GM12891 (cell line): ENCODE measurements at regions not wholly inside any gene's neighbourhood (a gene's known extent, or its start where the extent isn't known, plus 50 kb on each side); places are given as distances from the start of the nearest gene placed in this dataset.

Experiments used
- DNase-seq: peaks from one replicate; pipeline ENCODE4 v3.0.0; 2011; ENCODE audit warnings: low spot score; ENCODE audit not compliant: insufficient read length
- FAIRE-seq: peaks from 2 replicates; lab custom pipeline; 2011; peaks lifted over from hg19 to GRCh38; lab: Jason Lieb, UNC
- PAX5 ChIP-seq: IDR thresholded peaks from 2 replicates; pipeline ENCODE4 v1.6.1; 2011; ENCODE audit warnings: low read length, moderate library complexity, mild to moderate bottlenecking; ENCODE audit not compliant: insufficient read depth, severe bottlenecking
- POLR2A ChIP-seq: IDR thresholded peaks from 2 replicates; pipeline ENCODE4 v1.6.1; 2011; ENCODE audit warnings: low read depth, low read length, control low read depth
- POLR2AphosphoS5 ChIP-seq: IDR thresholded peaks from 2 replicates; pipeline ENCODE4 v1.6.1; 2011; ENCODE audit warnings: low read depth, low read length, control low read depth
- POU2F2 ChIP-seq: IDR thresholded peaks from 2 replicates; pipeline ENCODE4 v1.6.1; 2011; ENCODE audit warnings: low read depth, mild to moderate bottlenecking, control low read depth, low read length, moderate library complexity
- SPI1 ChIP-seq: IDR thresholded peaks from 2 replicates; pipeline ENCODE4 v1.6.1; 2011; ENCODE audit warnings: low read depth, low read length, control low read depth
- TAF1 ChIP-seq: IDR thresholded peaks from 2 replicates; pipeline ENCODE4 v1.6.1; 2011; ENCODE audit warnings: low read depth, low read length, control low read depth

GRCh38 chr3:103662591-103662990, 1227.8 kb downstream of the ZPLD1 start:
- DNase-seq (no peak), FAIRE-seq (no peak)
- no peak for TF ChIP-seq POLR2AphosphoS5
- TF ChIP-seq SPI1 = no peak
- TF ChIP-seq POLR2A = no peak
- TF ChIP-seq POU2F2 = no peak
- TF ChIP-seq TAF1 = no peak
- TF ChIP-seq PAX5 = no peak

- TF ChIP-seq TAF1 (no peak), PAX5 (no peak), POLR2AphosphoS5 (no peak), POU2F2 (no peak), SPI1 (no peak), POLR2A (no peak)
- FAIRE-seq (no peak), DNase-seq (no peak)
Observed at GRCh38 chr3:103672346-103672745, 1237.5 kb downstream of the ZPLD1 start.

GRCh38 chr3:103684904-103685303, 1250.1 kb downstream of the ZPLD1 start:
- FAIRE-seq (no peak), DNase-seq (no peak)
- TF ChIP-seq POLR2AphosphoS5 (no peak), SPI1 (no peak), PAX5 (no peak)

- DNase-seq = no peak
- FAIRE-seq = no peak
- TF ChIP-seq SPI1 (no peak), POU2F2 (no peak), TAF1 (no peak), POLR2A (no peak), POLR2AphosphoS5 (no peak), PAX5 (no peak)
Observed at GRCh38 chr3:103685939-103686338, 1251.1 kb downstream of the ZPLD1 start.

GRCh38 chr3:103690536-103690935, 1255.7 kb downstream of the ZPLD1 start:
- DNase-seq (no peak), FAIRE-seq (no peak)
- TF ChIP-seq POU2F2 (no peak), POLR2AphosphoS5 (no peak), POLR2A (no peak), SPI1 (no peak), TAF1 (no peak), PAX5 (no peak)

GRCh38 chr3:103693831-103694230, 1259.0 kb downstream of the ZPLD1 start:
- DNase-seq = no peak
- FAIRE-seq = no peak
- TF ChIP-seq POLR2A (no peak), SPI1 (no peak), POLR2AphosphoS5 (no peak), POU2F2 (no peak), TAF1 (no peak), PAX5 (no peak)

GRCh38 chr3:103698646-103699045, 1263.8 kb downstream of the ZPLD1 start:
- DNase-seq (no peak), FAIRE-seq (no peak)
- no peak for TF ChIP-seq POU2F2
- TF ChIP-seq PAX5 = no peak
- no peak for TF ChIP-seq SPI1
- no peak for TF ChIP-seq POLR2A
- TF ChIP-seq TAF1 = no peak
- no peak for TF ChIP-seq POLR2AphosphoS5

- DNase-seq (no peak), FAIRE-seq (no peak)
- TF ChIP-seq PAX5 (no peak), SPI1 (no peak), POLR2A (no peak), TAF1 (no peak), POU2F2 (no peak), POLR2AphosphoS5 (no peak)
Observed at GRCh38 chr3:103699228-103699627, 1264.4 kb downstream of the ZPLD1 start.

GRCh38 chr3:103705641-103706040, 1270.8 kb downstream of the ZPLD1 start:
- FAIRE-seq (no peak), DNase-seq (no peak)
- no peak for TF ChIP-seq TAF1
- TF ChIP-seq POLR2A = no peak
- no peak for TF ChIP-seq POLR2AphosphoS5
- TF ChIP-seq POU2F2 = no peak

GRCh38 chr3:103706671-103707070, 1271.9 kb downstream of the ZPLD1 start:
- DNase-seq = no peak
- TF ChIP-seq POLR2AphosphoS5 = no peak
- TF ChIP-seq POLR2A = no peak
- no peak for TF ChIP-seq PAX5
- no peak for TF ChIP-seq TAF1
- no peak for TF ChIP-seq POU2F2
- no peak for TF ChIP-seq SPI1
- no peak for FAIRE-seq
